ENCODE measurements at regions not wholly inside any gene's neighbourhood (a gene's known extent, or its start where the extent isn't known, plus 50 kb on each side); places are given as distances from the start of the nearest gene placed in this dataset.
"Not testable (repeated sequence)": the region's sequence is repeated elsewhere in the genome, so short reads cannot be mapped to it uniquely, and the experiment has no call there.

GRCh38 chrX:117607561-117607960, 509.0 kb downstream of the KLHL13 start:
- Histone ChIP-seq H2AFZ (no peak overlapping the region), H3K79me2 (ENCODE audit: low read depth) (no peaks in the 10 kb centered on the region), H3K4me1 (replicated peaks; ENCODE audit: insufficient read depth) (no peaks in the 10 kb centered on the region), H3K4me3 (no peak overlapping the region), H3F3A (ENCODE audit: insufficient read depth, low read depth) (no peaks in the 10 kb centered on the region), H3K27me3 (ENCODE audit: insufficient read depth, low read depth) (no peaks in the 10 kb centered on the region), H4K20me1 (ENCODE audit: insufficient read depth) (no peaks in the 10 kb centered on the region), H3K36me3 (ENCODE audit: low read depth) (no peaks in the 10 kb centered on the region), H3K4me2 (no peak overlapping the region), H3K9me2 (ENCODE audit: insufficient read depth) (no peaks in the 10 kb centered on the region), H3K27ac (no peak overlapping the region), H3K9me3 (ENCODE audit: insufficient read depth, low read depth) (no peaks in the 10 kb centered on the region)
- intact Hi-C loops (cut with micrococcal nuclease; ENCODE audit: unreplicated experiment): no loop called here
- BruUV-seq (replicated peaks): no TSS peak
- CTCF ChIA-PET: no interaction called here
- POLR2A ChIA-PET (ENCODE audit: unreplicated experiment): no interaction called here
- no peak for DNase-seq
- TF ChIP-seq, protein P1, sequence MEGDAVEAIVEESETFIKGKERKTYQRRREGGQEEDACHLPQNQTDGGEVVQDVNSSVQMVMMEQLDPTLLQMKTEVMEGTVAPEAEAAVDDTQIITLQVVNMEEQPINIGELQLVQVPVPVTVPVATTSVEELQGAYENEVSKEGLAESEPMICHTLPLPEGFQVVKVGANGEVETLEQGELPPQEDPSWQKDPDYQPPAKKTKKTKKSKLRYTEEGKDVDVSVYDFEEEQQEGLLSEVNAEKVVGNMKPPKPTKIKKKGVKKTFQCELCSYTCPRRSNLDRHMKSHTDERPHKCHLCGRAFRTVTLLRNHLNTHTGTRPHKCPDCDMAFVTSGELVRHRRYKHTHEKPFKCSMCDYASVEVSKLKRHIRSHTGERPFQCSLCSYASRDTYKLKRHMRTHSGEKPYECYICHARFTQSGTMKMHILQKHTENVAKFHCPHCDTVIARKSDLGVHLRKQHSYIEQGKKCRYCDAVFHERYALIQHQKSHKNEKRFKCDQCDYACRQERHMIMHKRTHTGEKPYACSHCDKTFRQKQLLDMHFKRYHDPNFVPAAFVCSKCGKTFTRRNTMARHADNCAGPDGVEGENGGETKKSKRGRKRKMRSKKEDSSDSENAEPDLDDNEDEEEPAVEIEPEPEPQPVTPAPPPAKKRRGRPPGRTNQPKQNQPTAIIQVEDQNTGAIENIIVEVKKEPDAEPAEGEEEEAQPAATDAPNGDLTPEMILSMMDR (conservative IDR thresholded peaks at IDR 0.05): no peak
- no peak for TF ChIP-seq EZH2 (IDR thresholded peaks at IDR 0.05; ENCODE audit: low read depth)

DNA sequence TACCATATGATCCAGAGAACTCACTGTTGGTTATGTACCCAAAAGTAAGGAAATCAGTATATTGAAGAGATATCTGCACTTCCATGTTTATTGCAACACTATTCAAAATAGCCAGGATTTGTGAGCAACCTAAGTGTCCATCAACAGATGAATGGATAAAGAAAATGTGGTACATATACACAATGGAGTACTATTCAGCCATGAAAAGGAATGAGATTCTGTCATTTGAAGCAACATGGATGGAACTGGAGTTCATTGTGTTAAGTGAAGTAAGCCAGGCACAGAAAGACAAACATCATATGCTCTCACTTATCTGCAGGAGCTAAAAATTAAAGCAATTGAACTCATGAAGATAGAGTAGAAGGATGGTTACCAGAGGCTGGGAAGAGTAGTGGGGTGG, 510.5 kb downstream of the KLHL13 start:
- H3K4me3 ChIP-seq; POLR2A ChIA-PET (ENCODE audit: unreplicated experiment); H3K27me3 ChIP-seq (ENCODE audit: insufficient read depth, low read depth); H4K20me1 ChIP-seq (ENCODE audit: insufficient read depth); H3K9me2 ChIP-seq (ENCODE audit: insufficient read depth); DNase-seq; H3K4me1 ChIP-seq (replicated peaks; ENCODE audit: insufficient read depth); H3K27ac ChIP-seq; H3K36me3 ChIP-seq (ENCODE audit: low read depth); H3K4me2 ChIP-seq; CTCF ChIA-PET; H3K9me3 ChIP-seq (ENCODE audit: insufficient read depth, low read depth); intact Hi-C loops (cut with micrococcal nuclease; ENCODE audit: unreplicated experiment); H3F3A ChIP-seq (ENCODE audit: insufficient read depth, low read depth); H2AFZ ChIP-seq; BruUV-seq (replicated peaks); H3K79me2 ChIP-seq (ENCODE audit: low read depth): not testable (repeated sequence)

DNA sequence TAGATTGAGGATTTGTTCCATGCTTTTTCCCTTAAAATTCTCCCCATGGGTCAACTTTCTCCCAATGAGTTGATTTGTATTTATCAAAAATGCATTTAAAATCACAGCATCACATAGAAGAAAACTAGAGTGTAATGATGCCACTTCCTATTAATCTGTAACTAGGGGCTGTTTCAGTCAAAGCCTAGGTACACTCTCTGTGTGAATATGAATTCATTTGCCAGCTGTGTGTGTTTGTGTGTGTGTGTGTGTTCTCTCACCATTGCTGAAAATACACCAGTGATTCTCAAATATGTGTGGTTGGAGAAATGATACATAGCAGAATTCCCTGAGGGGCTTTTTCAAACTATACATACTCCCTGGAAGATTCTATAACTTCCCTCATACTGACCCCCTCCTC, 546.5 kb downstream of the KLHL13 start:
- no peaks in the 10 kb centered on the region for H3K27me3 ChIP-seq (ENCODE audit: insufficient read depth, low read depth)
- no peak for DNase-seq
- no peak overlapping the region for H3K4me3 ChIP-seq
- no peak for TF ChIP-seq EZH2 (IDR thresholded peaks at IDR 0.05; ENCODE audit: low read depth)
- TF ChIP-seq, protein P1 (conservative IDR thresholded peaks at IDR 0.05): no peak
- H3K36me3 ChIP-seq (ENCODE audit: low read depth): no peaks in the 10 kb centered on the region
- CTCF ChIA-PET: no interaction called here
- no peaks in the 10 kb centered on the region for H4K20me1 ChIP-seq (ENCODE audit: insufficient read depth)
- no TSS peak for BruUV-seq (replicated peaks)
- no peaks in the 10 kb centered on the region for H3K9me2 ChIP-seq (ENCODE audit: insufficient read depth)
- POLR2A ChIA-PET (ENCODE audit: unreplicated experiment): no interaction called here
- no peaks in the 10 kb centered on the region for H3F3A ChIP-seq (ENCODE audit: insufficient read depth, low read depth)
- H3K79me2 ChIP-seq (ENCODE audit: low read depth): no peaks in the 10 kb centered on the region
- no peak overlapping the region for H3K27ac ChIP-seq
- H3K4me1 ChIP-seq (replicated peaks; ENCODE audit: insufficient read depth): no peaks in the 10 kb centered on the region
- no peak overlapping the region for H2AFZ ChIP-seq
- H3K9me3 ChIP-seq (ENCODE audit: insufficient read depth, low read depth): no peaks in the 10 kb centered on the region
- intact Hi-C loops (cut with micrococcal nuclease; ENCODE audit: unreplicated experiment): no loop called here
- no peak overlapping the region for H3K4me2 ChIP-seq

DNA sequence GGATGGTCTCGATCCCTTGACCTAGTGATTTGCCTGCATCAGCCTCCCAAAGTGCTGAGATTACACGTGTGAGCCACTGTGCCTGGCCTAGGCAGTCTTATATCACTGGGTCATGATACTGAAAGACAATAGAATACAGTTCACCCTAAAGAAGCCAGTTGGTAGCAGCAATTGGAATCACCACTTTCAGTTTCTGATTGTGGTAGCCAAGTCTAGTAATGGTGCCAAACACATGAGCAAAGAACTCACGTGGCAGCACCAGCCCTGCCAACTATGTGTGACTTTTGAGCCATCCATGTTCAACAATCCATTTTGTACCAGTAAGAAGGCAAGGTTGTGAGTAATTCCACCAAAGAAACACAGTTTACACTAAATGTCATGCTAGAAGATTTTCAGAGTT, 548.4 kb downstream of the KLHL13 start:
- ChIA-PET CTCF (no interaction called here), POLR2A (ENCODE audit: unreplicated experiment) (no interaction called here)
- no peak overlapping the region for H3K4me2 ChIP-seq
- no peak overlapping the region for H3K4me3 ChIP-seq
- no peaks in the 10 kb centered on the region for H3K27me3 ChIP-seq (ENCODE audit: insufficient read depth, low read depth)
- no peaks in the 10 kb centered on the region for H3K79me2 ChIP-seq (ENCODE audit: low read depth)
- intact Hi-C loops (cut with micrococcal nuclease; ENCODE audit: unreplicated experiment): no loop called here
- H3K9me3 ChIP-seq (ENCODE audit: insufficient read depth, low read depth): no peaks in the 10 kb centered on the region
- no peak overlapping the region for H3K27ac ChIP-seq
- H4K20me1 ChIP-seq (ENCODE audit: insufficient read depth): no peaks in the 10 kb centered on the region
- BruUV-seq (replicated peaks): no TSS peak
- no peaks in the 10 kb centered on the region for H3K36me3 ChIP-seq (ENCODE audit: low read depth)
- no peaks in the 10 kb centered on the region for H3K9me2 ChIP-seq (ENCODE audit: insufficient read depth)
- no peaks in the 10 kb centered on the region for H3K4me1 ChIP-seq (replicated peaks; ENCODE audit: insufficient read depth)
- H2AFZ ChIP-seq: no peak overlapping the region
- no peak for DNase-seq
- H3F3A ChIP-seq (ENCODE audit: insufficient read depth, low read depth): no peaks in the 10 kb centered on the region
- TF ChIP-seq EZH2 (IDR thresholded peaks at IDR 0.05; ENCODE audit: low read depth): no peak
- TF ChIP-seq, protein P1 (conservative IDR thresholded peaks at IDR 0.05): no peak
